HCT116 (cell line): ENCODE measurements at regions not wholly inside any gene's neighbourhood (a gene's known extent, or its start where the extent isn't known, plus 50 kb on each side); places are given as distances from the start of the nearest gene placed in this dataset.

Experiments used
- ATAC-seq: fragments of 200-7000 bp; cut with Tn5 transposase; 2 replicates; pipeline ENCODE4 v1.9.1; 2020; ENCODE audit warnings: mild to moderate bottlenecking, moderate library complexity
- BruUV-seq: library from RNA; stranded (reverse); fragments of 400-500 nt; replicated peaks from 2 replicates; lab custom pipeline; 2021; lab: Mats Ljungman, UMichigan
- CTCF ChIA-PET: fragments of 300-600 bp; sonication (Branson Sonifier 250); formaldehyde crosslinking; loops from one replicate; lab custom pipeline; 2021; ENCODE audit warnings: antibody characterized with exemption; lab: Charles Lee
- POLR2A ChIA-PET: fragments of 300-600, 350-600 bp; sonication (Branson Sonifier 250); formaldehyde crosslinking; loops from one replicate; lab custom pipeline; 2021; ENCODE audit warnings: antibody characterized with exemption; lab: Charles Lee
- RAD21 ChIA-PET, 2 experiments: fragments of 300-600 bp; sonication (Branson Sonifier 250); formaldehyde crosslinking; loops; one replicate each; lab custom pipeline; 2023; ENCODE audit warnings: low total read pairs in 2 of 2; ENCODE audit not compliant: uncharacterized antibody in 2 of 2, unreplicated experiment in 2 of 2, low non-redundant PET in 1 of 2; lab: Charles Lee
- DNase-seq: peaks from one replicate; pipeline ENCODE4 v3.0.0-alpha.2; 2010; ENCODE audit warnings: low read depth, low spot score
- H2AFZ ChIP-seq: fragments of 200-600 bp; shearing (Covaris generic), sonication (generic); 2 replicates; pipeline ENCODE4 v1.6.1; 2017; ENCODE audit warnings: low read depth, mixed run types, mixed read lengths, antibody characterized with exemption, low read length; ENCODE audit not compliant: poor library complexity, severe bottlenecking
- H3K27ac ChIP-seq: 2 replicates; pipeline ENCODE4 v1.5.1; 2012; ENCODE audit warnings: low read depth, low read length
- H3K27me3 ChIP-seq: fragments of 200-600 bp; sonication (generic); 2 replicates; pipeline ENCODE4 v1.6.1; 2016; ENCODE audit warnings: mixed run types, low read length, mixed read lengths; ENCODE audit not compliant: insufficient read depth
- H3K36me3 ChIP-seq, 2 experiments: fragments of 200-500 bp in 1 of 2; fragments of 200-600 bp in 1 of 2; sonication (Bioruptor generic) in 1 of 2; sonication (generic) in 1 of 2; 2 replicates each; pipeline versions ENCODE4 v1.5.1 to v1.6.1; 2014 to 2016; ENCODE audit warnings: low read length in 2 of 2, inconsistent platforms in 1 of 2, mixed read lengths in 1 of 2, mixed run types in 1 of 2; ENCODE audit not compliant: insufficient read depth in 2 of 2, control insufficient read depth in 1 of 2
- H3K4me1 ChIP-seq, 2 experiments: fragments of 200-600 bp in 1 of 2; sonication (generic) in 1 of 2; 2 replicates each; pipeline versions ENCODE4 v1.5.1 to v1.6.1; 2012 to 2017; ENCODE audit warnings: low read length in 2 of 2, inconsistent platforms in 1 of 2, mild to moderate bottlenecking in 1 of 2, mixed read lengths in 1 of 2, mixed run types in 1 of 2, moderate library complexity in 1 of 2; ENCODE audit not compliant: insufficient read depth in 2 of 2, control insufficient read depth in 1 of 2
- H3K4me2 ChIP-seq: fragments of 200-600 bp; sonication (generic); 2 replicates; pipeline ENCODE4 v1.6.1; 2017; ENCODE audit warnings: mixed run types, low read length, mixed read lengths
- H3K4me3 ChIP-seq, 2 experiments: fragments of 200-600 bp in 1 of 2; sonication (generic) in 1 of 2; replicated peaks in 1 of 2; 2 replicates each; pipeline ENCODE4 v1.5.1; 2011 to 2016; ENCODE audit warnings: low read length in 2 of 2, control low read depth in 1 of 2, low read depth in 1 of 2, mild to moderate bottlenecking in 1 of 2, mixed read lengths in 1 of 2, mixed run types in 1 of 2
- H3K79me2 ChIP-seq: fragments of 200-600 bp; sonication (generic); 2 replicates; pipeline ENCODE4 v1.6.1; 2017; ENCODE audit warnings: mild to moderate bottlenecking, mixed run types, low read length, moderate library complexity, mixed read lengths; ENCODE audit not compliant: insufficient read depth
- H3K9ac ChIP-seq: fragments of 200-600 bp; sonication (generic); 2 replicates; pipeline ENCODE4 v1.6.1; 2016; ENCODE audit warnings: low read length, mixed read lengths
- H3K9me2 ChIP-seq: fragments of 200-600 bp; sonication (generic), shearing (Covaris generic); 2 replicates; pipeline ENCODE4 v1.6.1; 2017; ENCODE audit warnings: mixed run types, mild to moderate bottlenecking, moderate library complexity; ENCODE audit not compliant: insufficient read depth
- H3K9me3 ChIP-seq, 2 experiments: fragments of 200-500 bp in 1 of 2; fragments of 200-600 bp in 1 of 2; sonication (Bioruptor generic) in 1 of 2; sonication (generic) in 1 of 2; 2 replicates each; pipeline ENCODE4 v1.6.1; 2014 to 2017; ENCODE audit warnings: low read length in 2 of 2, mixed read lengths in 2 of 2, inconsistent platforms in 1 of 2, low read depth in 1 of 2, mild to moderate bottlenecking in 1 of 2, mixed run types in 1 of 2, moderate library complexity in 1 of 2; ENCODE audit not compliant: control insufficient read depth in 1 of 2, insufficient read depth in 1 of 2
- H4K20me1 ChIP-seq: fragments of 200-600 bp; sonication (generic), shearing (Covaris generic); 2 replicates; pipeline ENCODE4 v1.6.1; 2017; ENCODE audit warnings: mixed run types, mild to moderate bottlenecking, moderate library complexity; ENCODE audit not compliant: insufficient read depth
- CBX3 ChIP-seq: IDR thresholded peaks from 2 replicates; pipeline ENCODE4 v1.6.1; 2012; ENCODE audit warnings: low read depth
- CEBPB ChIP-seq: IDR thresholded peaks from 2 replicates; pipeline ENCODE4 v1.6.1; 2012; ENCODE audit warnings: low read depth
- EGR1 ChIP-seq: IDR thresholded peaks from 2 replicates; pipeline ENCODE4 v1.6.1; 2012; ENCODE audit warnings: low read depth
- MAX ChIP-seq: IDR thresholded peaks from 2 replicates; pipeline ENCODE4 v1.6.1; 2012
- POLR2AphosphoS5 ChIP-seq: IDR thresholded peaks from 2 replicates; pipeline ENCODE4 v1.6.1; 2011; ENCODE audit warnings: mild to moderate bottlenecking, low read depth, low read length, moderate library complexity
- SIN3A ChIP-seq: IDR thresholded peaks from 2 replicates; pipeline ENCODE4 v1.6.1; 2012; ENCODE audit warnings: low read depth
- SRF ChIP-seq: IDR thresholded peaks from 2 replicates; pipeline ENCODE4 v1.6.1; 2012; ENCODE audit warnings: low read depth
- TCF7L2 ChIP-seq: IDR thresholded peaks from 2 replicates; pipeline ENCODE4 v1.7.0; 2011; ENCODE audit warnings: borderline replicate concordance, inconsistent platforms; ENCODE audit not compliant: insufficient read depth, insufficient read length; ENCODE audit errors: extremely low read depth
- YY1 ChIP-seq: IDR thresholded peaks from 2 replicates; pipeline ENCODE4 v1.6.1; 2011; ENCODE audit warnings: low read length, low read depth, moderate library complexity, mild to moderate bottlenecking; ENCODE audit not compliant: insufficient replicate concordance; ENCODE audit errors: extremely low read depth
- ZNF274 ChIP-seq: fragments of 200-500 bp; sonication (Bioruptor generic); IDR thresholded peaks from 2 replicates; pipeline ENCODE4 v1.6.1; 2014; ENCODE audit warnings: mild to moderate bottlenecking, low read depth, low read length, inconsistent platforms
- intact Hi-C: fragments of 100-400 bp; cut with micrococcal nuclease; formaldehyde crosslinking; loops from 2 replicates; pipeline ENCODE4 v1.10.0; 2022
- TF ChIP-seq, protein P1 (sequence below), 3 experiments: fragments of 200-600 bp in 1 of 3; sonication (generic) in 1 of 3; IDR thresholded peaks in 2 of 3; conservative IDR thresholded peaks in 1 of 3; 2 replicates each; pipeline ENCODE4 v1.5.1; 2012 to 2017; ENCODE audit warnings: low read depth in 2 of 3, low read length in 2 of 3, antibody characterized with exemption in 1 of 3, borderline replicate concordance in 1 of 3, control low read depth in 1 of 3, mild to moderate bottlenecking in 1 of 3, mixed read lengths in 1 of 3, mixed run types in 1 of 3, moderate library complexity in 1 of 3; ENCODE audit not compliant: insufficient read depth in 1 of 3
- TF ChIP-seq, protein P2 (sequence below): IDR thresholded peaks from 2 replicates; pipeline ENCODE4 v1.6.1; 2012; ENCODE audit warnings: low read depth

GRCh38 chr18:72652990-72653593 is 109.0 kb upstream of the CBLN2 start:
- no peaks in the 10 kb centered on the region for H4K20me1 ChIP-seq
- CTCF ChIA-PET = no interaction called here
- RAD21 ChIA-PET = no interaction called here
- H3K79me2 ChIP-seq = no peaks in the 10 kb centered on the region
- H3K9me2 ChIP-seq = no peaks in the 10 kb centered on the region
- no peak overlapping the region for H2AFZ ChIP-seq
- no peaks in the 10 kb centered on the region for H3K4me1 ChIP-seq
- intact Hi-C loops = no loop called here
- POLR2A ChIA-PET = no interaction called here
- BruUV-seq = no TSS peak
- no peak overlapping the region for H3K9ac ChIP-seq
- no peak overlapping the region for H3K4me2 ChIP-seq
- no peak overlapping the region for H3K27ac ChIP-seq
- H3K9me3 ChIP-seq = peaks cover 0 to 12% of the 10 kb centered on the region in 2 experiments; a peak in 2 of 4 replicates
- no peak for ATAC-seq
- no peak overlapping the region for H3K4me3 ChIP-seq
- no peak for TF ChIP-seq TCF7L2
- TF ChIP-seq SRF = no peak
- TF ChIP-seq, protein P1, sequence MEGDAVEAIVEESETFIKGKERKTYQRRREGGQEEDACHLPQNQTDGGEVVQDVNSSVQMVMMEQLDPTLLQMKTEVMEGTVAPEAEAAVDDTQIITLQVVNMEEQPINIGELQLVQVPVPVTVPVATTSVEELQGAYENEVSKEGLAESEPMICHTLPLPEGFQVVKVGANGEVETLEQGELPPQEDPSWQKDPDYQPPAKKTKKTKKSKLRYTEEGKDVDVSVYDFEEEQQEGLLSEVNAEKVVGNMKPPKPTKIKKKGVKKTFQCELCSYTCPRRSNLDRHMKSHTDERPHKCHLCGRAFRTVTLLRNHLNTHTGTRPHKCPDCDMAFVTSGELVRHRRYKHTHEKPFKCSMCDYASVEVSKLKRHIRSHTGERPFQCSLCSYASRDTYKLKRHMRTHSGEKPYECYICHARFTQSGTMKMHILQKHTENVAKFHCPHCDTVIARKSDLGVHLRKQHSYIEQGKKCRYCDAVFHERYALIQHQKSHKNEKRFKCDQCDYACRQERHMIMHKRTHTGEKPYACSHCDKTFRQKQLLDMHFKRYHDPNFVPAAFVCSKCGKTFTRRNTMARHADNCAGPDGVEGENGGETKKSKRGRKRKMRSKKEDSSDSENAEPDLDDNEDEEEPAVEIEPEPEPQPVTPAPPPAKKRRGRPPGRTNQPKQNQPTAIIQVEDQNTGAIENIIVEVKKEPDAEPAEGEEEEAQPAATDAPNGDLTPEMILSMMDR (IDR thresholded peaks at IDR 0.05 in 2 of 3, conservative IDR thresholded peaks at IDR 0.05 in 1 of 3; ENCODE audit: borderline replicate concordance in 1 of 3, insufficient read depth in 1 of 3, low read depth in 2 of 3, low read length in 2 of 3) = peak in 2 of 3 experiments; percentile 30 to 32; a peak in 4 of 6 replicates
- H3K36me3 ChIP-seq = no peaks in the 10 kb centered on the region
- no peaks in the 10 kb centered on the region for H3K27me3 ChIP-seq
- no peak for DNase-seq

DNA sequence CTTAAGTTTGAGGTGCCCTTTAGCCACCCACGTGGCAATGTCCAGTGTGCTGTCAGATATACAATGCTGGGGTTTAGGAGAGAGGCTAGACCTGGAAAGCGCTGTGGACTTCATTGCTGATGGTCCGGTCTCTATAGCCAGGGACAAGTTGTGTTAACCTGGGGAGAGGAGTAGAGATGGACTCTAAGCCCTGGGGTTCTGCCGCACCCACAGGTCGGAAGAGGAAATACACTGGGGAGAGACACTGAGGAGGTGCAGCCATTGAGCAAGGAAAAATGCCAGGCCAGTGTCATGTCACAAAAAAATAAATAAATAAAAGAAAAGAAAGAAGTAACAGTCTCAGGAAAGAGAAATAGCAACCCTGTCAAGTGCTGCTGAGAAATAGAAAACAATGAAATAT is 106.9 kb upstream of the CBLN2 start:
- POLR2A ChIA-PET = no interaction called here
- H3K27me3 ChIP-seq = no peaks in the 10 kb centered on the region
- peaks cover 0 to 22% of the 10 kb centered on the region in 2 experiments; a peak in 2 of 4 replicates for H3K9me3 ChIP-seq
- H3K9me2 ChIP-seq = no peaks in the 10 kb centered on the region
- no peak overlapping the region for H3K4me2 ChIP-seq
- intact Hi-C loops = no loop called here
- no peaks in the 10 kb centered on the region for H3K36me3 ChIP-seq
- no peaks in the 10 kb centered on the region for H4K20me1 ChIP-seq
- DNase-seq (no peak), ATAC-seq (no peak)
- no peak overlapping the region for H3K9ac ChIP-seq
- BruUV-seq = no TSS peak
- CTCF ChIA-PET = no interaction called here
- no peak overlapping the region for H3K4me3 ChIP-seq
- RAD21 ChIA-PET = no interaction called here
- H3K4me1 ChIP-seq = no peaks in the 10 kb centered on the region
- H3K27ac ChIP-seq = no peak overlapping the region
- no peak overlapping the region for H2AFZ ChIP-seq
- H3K79me2 ChIP-seq = no peaks in the 10 kb centered on the region
- no peak for TF ChIP-seq ZNF274
- TF ChIP-seq CEBPB = no peak
- TF ChIP-seq, protein P2, sequence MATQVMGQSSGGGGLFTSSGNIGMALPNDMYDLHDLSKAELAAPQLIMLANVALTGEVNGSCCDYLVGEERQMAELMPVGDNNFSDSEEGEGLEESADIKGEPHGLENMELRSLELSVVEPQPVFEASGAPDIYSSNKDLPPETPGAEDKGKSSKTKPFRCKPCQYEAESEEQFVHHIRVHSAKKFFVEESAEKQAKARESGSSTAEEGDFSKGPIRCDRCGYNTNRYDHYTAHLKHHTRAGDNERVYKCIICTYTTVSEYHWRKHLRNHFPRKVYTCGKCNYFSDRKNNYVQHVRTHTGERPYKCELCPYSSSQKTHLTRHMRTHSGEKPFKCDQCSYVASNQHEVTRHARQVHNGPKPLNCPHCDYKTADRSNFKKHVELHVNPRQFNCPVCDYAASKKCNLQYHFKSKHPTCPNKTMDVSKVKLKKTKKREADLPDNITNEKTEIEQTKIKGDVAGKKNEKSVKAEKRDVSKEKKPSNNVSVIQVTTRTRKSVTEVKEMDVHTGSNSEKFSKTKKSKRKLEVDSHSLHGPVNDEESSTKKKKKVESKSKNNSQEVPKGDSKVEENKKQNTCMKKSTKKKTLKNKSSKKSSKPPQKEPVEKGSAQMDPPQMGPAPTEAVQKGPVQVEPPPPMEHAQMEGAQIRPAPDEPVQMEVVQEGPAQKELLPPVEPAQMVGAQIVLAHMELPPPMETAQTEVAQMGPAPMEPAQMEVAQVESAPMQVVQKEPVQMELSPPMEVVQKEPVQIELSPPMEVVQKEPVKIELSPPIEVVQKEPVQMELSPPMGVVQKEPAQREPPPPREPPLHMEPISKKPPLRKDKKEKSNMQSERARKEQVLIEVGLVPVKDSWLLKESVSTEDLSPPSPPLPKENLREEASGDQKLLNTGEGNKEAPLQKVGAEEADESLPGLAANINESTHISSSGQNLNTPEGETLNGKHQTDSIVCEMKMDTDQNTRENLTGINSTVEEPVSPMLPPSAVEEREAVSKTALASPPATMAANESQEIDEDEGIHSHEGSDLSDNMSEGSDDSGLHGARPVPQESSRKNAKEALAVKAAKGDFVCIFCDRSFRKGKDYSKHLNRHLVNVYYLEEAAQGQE = no peak
- TF ChIP-seq SIN3A = no peak
- TF ChIP-seq CBX3 = no peak
- TF ChIP-seq MAX = no peak
- no peak for TF ChIP-seq EGR1
- TF ChIP-seq POLR2AphosphoS5 = no peak
- TF ChIP-seq YY1 = no peak
